IMR-90 (cell line): ENCODE measurements at regions not wholly inside any gene's neighbourhood (a gene's known extent, or its start where the extent isn't known, plus 50 kb on each side); places are given as distances from the start of the nearest gene placed in this dataset.

ENCODE experiments used
- BHLHE40 ChIP-seq: fragments of 150-350 bp; IDR thresholded peaks from 2 replicates; pipeline ENCODE4 v1.6.1; 2016; ENCODE audit warnings: mild to moderate bottlenecking, low read depth, low read length
- CEBPB ChIP-seq: IDR thresholded peaks from 2 replicates; pipeline ENCODE4 v1.6.1; 2012; ENCODE audit warnings: low read depth, low read length, improper control_type of control experiment
- CHD1 ChIP-seq: IDR thresholded peaks from 2 replicates; pipeline ENCODE4 v1.6.1; 2012; ENCODE audit warnings: low read depth, low read length, improper control_type of control experiment
- FOS ChIP-seq: fragments of 150-350 bp; IDR thresholded peaks from 2 replicates; pipeline ENCODE4 v1.6.1; 2016; ENCODE audit warnings: low read depth, low read length
- NFE2L2 ChIP-seq: fragments of 150-350 bp; IDR thresholded peaks from 2 replicates; pipeline ENCODE4 v1.6.1; 2016; ENCODE audit warnings: low read depth, mild to moderate bottlenecking, low read length
- POLR2A ChIP-seq: IDR thresholded peaks from 2 replicates; pipeline ENCODE4 v1.6.1; 2012; ENCODE audit warnings: mild to moderate bottlenecking, low read depth, low read length
- RAD21 ChIP-seq: IDR thresholded peaks from 2 replicates; pipeline ENCODE4 v1.6.1; 2012; ENCODE audit warnings: low read length, improper control_type of control experiment
- SMC3 ChIP-seq: fragments of 150-350 bp; IDR thresholded peaks from 2 replicates; pipeline ENCODE4 v1.6.1; 2016; ENCODE audit warnings: low read depth, mild to moderate bottlenecking, antibody characterized with exemption, low read length, moderate library complexity
- TF ChIP-seq, protein P1 (sequence below): conservative IDR thresholded peaks from 2 replicates; pipeline ENCODE4 v1.5.1; 2012; ENCODE audit warnings: mild to moderate bottlenecking, low read depth, low read length, improper control_type of control experiment
- TF ChIP-seq, protein P2 (sequence below): fragments of 150-350 bp; IDR thresholded peaks from 2 replicates; pipeline ENCODE4 v1.6.1; 2017; ENCODE audit warnings: mild to moderate bottlenecking, antibody characterized with exemption, low read length, low read depth

- TF ChIP-seq, protein P1, sequence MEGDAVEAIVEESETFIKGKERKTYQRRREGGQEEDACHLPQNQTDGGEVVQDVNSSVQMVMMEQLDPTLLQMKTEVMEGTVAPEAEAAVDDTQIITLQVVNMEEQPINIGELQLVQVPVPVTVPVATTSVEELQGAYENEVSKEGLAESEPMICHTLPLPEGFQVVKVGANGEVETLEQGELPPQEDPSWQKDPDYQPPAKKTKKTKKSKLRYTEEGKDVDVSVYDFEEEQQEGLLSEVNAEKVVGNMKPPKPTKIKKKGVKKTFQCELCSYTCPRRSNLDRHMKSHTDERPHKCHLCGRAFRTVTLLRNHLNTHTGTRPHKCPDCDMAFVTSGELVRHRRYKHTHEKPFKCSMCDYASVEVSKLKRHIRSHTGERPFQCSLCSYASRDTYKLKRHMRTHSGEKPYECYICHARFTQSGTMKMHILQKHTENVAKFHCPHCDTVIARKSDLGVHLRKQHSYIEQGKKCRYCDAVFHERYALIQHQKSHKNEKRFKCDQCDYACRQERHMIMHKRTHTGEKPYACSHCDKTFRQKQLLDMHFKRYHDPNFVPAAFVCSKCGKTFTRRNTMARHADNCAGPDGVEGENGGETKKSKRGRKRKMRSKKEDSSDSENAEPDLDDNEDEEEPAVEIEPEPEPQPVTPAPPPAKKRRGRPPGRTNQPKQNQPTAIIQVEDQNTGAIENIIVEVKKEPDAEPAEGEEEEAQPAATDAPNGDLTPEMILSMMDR = no peak
- TF ChIP-seq SMC3 = no peak
- no peak for TF ChIP-seq POLR2A
- TF ChIP-seq BHLHE40 = no peak; the same call in 1 of the 2 replicates
- TF ChIP-seq FOS = peak; percentile 97
- TF ChIP-seq, protein P2, sequence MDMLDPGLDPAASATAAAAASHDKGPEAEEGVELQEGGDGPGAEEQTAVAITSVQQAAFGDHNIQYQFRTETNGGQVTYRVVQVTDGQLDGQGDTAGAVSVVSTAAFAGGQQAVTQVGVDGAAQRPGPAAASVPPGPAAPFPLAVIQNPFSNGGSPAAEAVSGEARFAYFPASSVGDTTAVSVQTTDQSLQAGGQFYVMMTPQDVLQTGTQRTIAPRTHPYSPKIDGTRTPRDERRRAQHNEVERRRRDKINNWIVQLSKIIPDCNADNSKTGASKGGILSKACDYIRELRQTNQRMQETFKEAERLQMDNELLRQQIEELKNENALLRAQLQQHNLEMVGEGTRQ = no peak
- peak; percentile 65; the same call in 1 of the 2 replicates for TF ChIP-seq CEBPB
- no peak for TF ChIP-seq NFE2L2
- no peak for TF ChIP-seq RAD21
- TF ChIP-seq CHD1 = no peak
These were observed 273.6 kb upstream of the PWP1 start for GRCh38 chr12:107411792-107412535.
